Hepatocyte (in vitro differentiated cells): ENCODE measurements at regions not wholly inside any gene's neighbourhood (a gene's known extent, or its start where the extent isn't known, plus 50 kb on each side); places are given as distances from the start of the nearest gene placed in this dataset.

Experiments
- DNase-seq: peaks from one replicate; pipeline ENCODE4 v3.0.0-alpha.2; 2016; ENCODE audit warnings: low spot score
- H2AFZ ChIP-seq: fragments of 200-600 bp; sonication (generic); 2 replicates; pipeline ENCODE4 v1.6.0; 2016; ENCODE audit warnings: antibody characterized with exemption, mild to moderate bottlenecking
- H3K27ac ChIP-seq: fragments of 200-600 bp; sonication (generic); 2 replicates; pipeline ENCODE4 v1.5.1; 2016; ENCODE audit warnings: mild to moderate bottlenecking
- H3K27me3 ChIP-seq: fragments of 200-600 bp; sonication (generic); 2 replicates; pipeline ENCODE4 v1.6.1; 2016
- H3K36me3 ChIP-seq: fragments of 200-600 bp; sonication (generic); replicated peaks from 2 replicates; pipeline ENCODE4 v1.5.1; 2016; ENCODE audit warnings: low read depth; ENCODE audit not compliant: insufficient read depth
- H3K4me1 ChIP-seq: fragments of 200-600 bp; sonication (generic); 2 replicates; pipeline ENCODE4 v1.5.1; 2016; ENCODE audit warnings: mild to moderate bottlenecking, moderate library complexity; ENCODE audit not compliant: insufficient read depth
- H3K4me2 ChIP-seq: fragments of 200-600 bp; sonication (generic); 2 replicates; pipeline ENCODE4 v1.6.0; 2016
- H3K4me3 ChIP-seq: fragments of 200-600 bp; sonication (generic); 2 replicates; pipeline ENCODE4 v1.5.1; 2016; ENCODE audit warnings: mild to moderate bottlenecking
- H3K79me2 ChIP-seq: fragments of 200-600 bp; sonication (generic); 2 replicates; pipeline ENCODE4 v1.6.0; 2017; ENCODE audit warnings: mild to moderate bottlenecking
- H3K9me2 ChIP-seq: fragments of 200-600 bp; sonication (generic); replicated peaks from 2 replicates; pipeline ENCODE4 v1.6.0; 2017; ENCODE audit warnings: mild to moderate bottlenecking; ENCODE audit not compliant: insufficient read depth
- H3K9me3 ChIP-seq: fragments of 200-600 bp; sonication (generic); 2 replicates; pipeline ENCODE4 v1.5.1; 2016; ENCODE audit warnings: low read depth, mild to moderate bottlenecking
- H4K20me1 ChIP-seq: fragments of 200-600 bp; sonication (generic); 2 replicates; pipeline ENCODE4 v1.6.0; 2016; ENCODE audit warnings: mild to moderate bottlenecking; ENCODE audit not compliant: insufficient read depth, poor library complexity, severe bottlenecking
- EZH2 ChIP-seq: fragments of 200-600 bp; sonication (generic); IDR thresholded peaks from 2 replicates; pipeline ENCODE4 v1.6.1; 2016; ENCODE audit warnings: antibody characterized with exemption, mild to moderate bottlenecking, borderline replicate concordance
- EZH2phosphoT487 ChIP-seq: fragments of 200-600 bp; sonication (generic); IDR thresholded peaks from one replicate; pipeline ENCODE4 v1.6.1; 2018; ENCODE audit warnings: antibody characterized with exemption, mild to moderate bottlenecking, low read depth, moderate library complexity; ENCODE audit not compliant: unreplicated experiment, severe bottlenecking
- WGBS: methylation state at CpG from one replicate; pipeline ENCODE4 v1.1.6; 2016; ENCODE audit warnings: low lambda C conversion rate; ENCODE audit errors: missing lambda C conversion rate; 5-methylcytosine and 5-hydroxymethylcytosine counted together
- TF ChIP-seq, protein P1 (sequence below): fragments of 200-600 bp; sonication (generic); IDR thresholded peaks from 2 replicates; pipeline ENCODE4 v1.5.1; 2016; ENCODE audit warnings: antibody characterized with exemption, mild to moderate bottlenecking; ENCODE audit not compliant: poor library complexity

DNA sequence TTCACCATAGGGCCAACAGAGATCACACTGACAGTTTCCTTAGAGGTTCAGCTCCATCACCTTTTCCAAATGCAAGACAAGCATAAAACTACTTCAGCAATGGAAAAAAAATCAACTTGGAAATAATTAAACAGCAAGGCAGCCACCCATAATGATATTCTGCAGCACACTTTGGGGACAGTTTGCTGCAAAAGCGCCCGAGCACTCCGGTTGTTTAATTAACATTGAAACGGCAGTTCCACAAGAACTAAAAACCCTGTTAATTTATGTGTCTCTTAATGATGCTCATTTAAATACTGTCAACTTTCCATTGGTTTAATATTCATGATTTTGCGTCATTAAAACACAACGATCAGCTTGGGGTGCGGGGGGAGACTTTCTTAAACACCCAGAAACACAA, 153.2 kb downstream of the ELAVL4 start:
- no peak overlapping the region for H2AFZ ChIP-seq
- H3K9me3 ChIP-seq: no peaks in the 10 kb centered on the region
- no peak overlapping the region for H3K4me2 ChIP-seq
- 83% methylated on average over 7 of the region's 7 CpGs for WGBS
- no peaks in the 10 kb centered on the region for H3K9me2 ChIP-seq
- no peak overlapping the region for H3K4me3 ChIP-seq
- no peaks in the 10 kb centered on the region for H3K27me3 ChIP-seq
- no peak overlapping the region for H3K27ac ChIP-seq
- no peaks in the 10 kb centered on the region for H4K20me1 ChIP-seq
- no peaks in the 10 kb centered on the region for H3K36me3 ChIP-seq
- no peaks in the 10 kb centered on the region for H3K79me2 ChIP-seq
- H3K4me1 ChIP-seq: no peaks in the 10 kb centered on the region
- no peak for DNase-seq
- TF ChIP-seq EZH2 (no peak), EZH2phosphoT487 (no peak)
- TF ChIP-seq, protein P1, sequence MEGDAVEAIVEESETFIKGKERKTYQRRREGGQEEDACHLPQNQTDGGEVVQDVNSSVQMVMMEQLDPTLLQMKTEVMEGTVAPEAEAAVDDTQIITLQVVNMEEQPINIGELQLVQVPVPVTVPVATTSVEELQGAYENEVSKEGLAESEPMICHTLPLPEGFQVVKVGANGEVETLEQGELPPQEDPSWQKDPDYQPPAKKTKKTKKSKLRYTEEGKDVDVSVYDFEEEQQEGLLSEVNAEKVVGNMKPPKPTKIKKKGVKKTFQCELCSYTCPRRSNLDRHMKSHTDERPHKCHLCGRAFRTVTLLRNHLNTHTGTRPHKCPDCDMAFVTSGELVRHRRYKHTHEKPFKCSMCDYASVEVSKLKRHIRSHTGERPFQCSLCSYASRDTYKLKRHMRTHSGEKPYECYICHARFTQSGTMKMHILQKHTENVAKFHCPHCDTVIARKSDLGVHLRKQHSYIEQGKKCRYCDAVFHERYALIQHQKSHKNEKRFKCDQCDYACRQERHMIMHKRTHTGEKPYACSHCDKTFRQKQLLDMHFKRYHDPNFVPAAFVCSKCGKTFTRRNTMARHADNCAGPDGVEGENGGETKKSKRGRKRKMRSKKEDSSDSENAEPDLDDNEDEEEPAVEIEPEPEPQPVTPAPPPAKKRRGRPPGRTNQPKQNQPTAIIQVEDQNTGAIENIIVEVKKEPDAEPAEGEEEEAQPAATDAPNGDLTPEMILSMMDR: no peak

DNA sequence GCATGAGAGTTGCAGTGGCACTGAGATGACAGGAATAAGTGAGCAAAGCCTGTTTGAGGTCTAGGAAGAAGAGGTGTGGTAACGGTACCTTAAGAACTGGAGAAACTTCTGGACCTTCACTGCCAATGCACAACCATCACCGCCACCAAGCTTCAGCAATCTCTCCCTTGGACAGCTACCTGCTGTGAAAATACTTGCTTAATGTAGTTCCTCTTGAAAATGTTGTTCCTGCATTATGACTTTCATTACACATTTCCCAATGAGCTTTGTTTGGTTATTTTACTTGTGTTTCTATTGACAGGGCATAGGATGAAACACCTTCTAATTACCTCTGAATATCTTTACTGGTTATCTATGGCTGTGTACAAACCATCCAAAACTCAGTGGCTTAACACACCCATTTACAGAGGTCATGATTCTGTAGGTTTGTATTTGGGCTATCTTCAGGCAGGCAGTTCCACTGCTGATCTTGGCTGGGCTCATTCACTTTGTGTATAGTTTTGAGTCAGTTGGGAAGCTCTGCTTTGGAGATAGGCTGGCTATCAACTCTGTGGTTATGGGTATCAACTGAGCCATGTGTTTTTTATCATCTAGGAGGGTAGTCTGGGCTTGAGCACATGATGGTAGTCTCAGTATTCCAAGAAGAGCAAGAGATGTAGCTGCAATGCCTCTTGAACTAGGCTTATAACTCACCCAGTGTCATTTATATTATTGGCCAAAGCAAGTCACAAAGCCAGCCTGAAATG, 149.4 kb downstream of the ELAVL4 start:
- Histone ChIP-seq H2AFZ (no peak overlapping the region), H3K36me3 (no peaks in the 10 kb centered on the region), H3K4me2 (no peak overlapping the region), H3K4me1 (no peaks in the 10 kb centered on the region), H3K9me3 (no peaks in the 10 kb centered on the region), H3K27ac (no peak overlapping the region), H3K9me2 (no peaks in the 10 kb centered on the region), H3K27me3 (no peaks in the 10 kb centered on the region), H3K79me2 (no peaks in the 10 kb centered on the region), H4K20me1 (no peaks in the 10 kb centered on the region), H3K4me3 (no peak overlapping the region)
- 83% methylated on average over 2 of the region's 2 CpGs for WGBS
- TF ChIP-seq EZH2: no peak
- TF ChIP-seq, protein P1: no peak
- no peak for TF ChIP-seq EZH2phosphoT487
- no peak for DNase-seq

DNA sequence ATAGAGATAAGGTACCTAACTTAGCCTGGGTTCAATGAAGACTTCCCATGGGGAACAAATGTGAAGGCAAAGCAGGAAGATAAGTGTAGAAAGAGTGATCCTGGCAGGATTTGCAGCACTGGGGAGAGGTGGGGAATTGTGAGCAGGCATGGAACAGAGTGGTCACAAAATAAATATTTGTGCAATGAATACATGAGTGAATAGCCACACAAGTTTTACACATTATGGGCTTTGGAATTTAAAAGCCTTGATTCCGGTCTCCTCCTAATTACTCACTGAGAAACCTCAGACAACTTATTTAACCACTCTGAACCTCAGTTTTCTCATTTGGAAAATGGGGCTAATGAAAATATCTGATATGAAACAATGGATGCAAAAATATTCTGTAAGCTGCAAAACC, 148.3 kb downstream of the ELAVL4 start:
- TF ChIP-seq, protein P1: no peak
- TF ChIP-seq EZH2: no peak
- no peak for TF ChIP-seq EZH2phosphoT487
- no peak overlapping the region for H3K27ac ChIP-seq
- 78% methylated on average over 1 of the region's 1 CpG for WGBS
- no peaks in the 10 kb centered on the region for H3K4me1 ChIP-seq
- H3K4me3 ChIP-seq: no peak overlapping the region
- no peaks in the 10 kb centered on the region for H3K36me3 ChIP-seq
- no peaks in the 10 kb centered on the region for H3K9me3 ChIP-seq
- no peaks in the 10 kb centered on the region for H3K27me3 ChIP-seq
- H3K79me2 ChIP-seq: no peaks in the 10 kb centered on the region
- no peaks in the 10 kb centered on the region for H4K20me1 ChIP-seq
- no peak overlapping the region for H3K4me2 ChIP-seq
- no peaks in the 10 kb centered on the region for H3K9me2 ChIP-seq
- no peak for DNase-seq
- no peak overlapping the region for H2AFZ ChIP-seq
